ENCODE measurements at regions not wholly inside any gene's neighbourhood (a gene's known extent, or its start where the extent isn't known, plus 50 kb on each side); places are given as distances from the start of the nearest gene placed in this dataset.

- DNase-seq (ENCODE audit: low spot score), result no peak
Measured at GRCh38 chr2:18253686-18254197, 306.7 kb downstream of the RDH14 start.

GRCh38 chr2:18251486-18251885 lies 309.0 kb downstream of the RDH14 start:
- DNase-seq (ENCODE audit: low spot score), result no peak

GRCh38 chr2:18247282-18248110 lies 313.0 kb downstream of the RDH14 start:
- no peak for DNase-seq (ENCODE audit: low spot score)

GRCh38 chr2:18245375-18245774 lies 315.1 kb downstream of the RDH14 start:
- DNase-seq (ENCODE audit: low spot score), result no peak

- no peak for DNase-seq (ENCODE audit: low spot score)
Measured at GRCh38 chr2:18244845-18245244, 315.6 kb downstream of the RDH14 start.

- DNase-seq (ENCODE audit: low spot score), result no peak
Measured at GRCh38 chr2:18243816-18244215, 316.6 kb downstream of the RDH14 start.

GRCh38 chr2:18242716-18243115 lies 317.7 kb downstream of the RDH14 start:
- no peak for DNase-seq (ENCODE audit: low spot score)

- no peak for DNase-seq (ENCODE audit: low spot score)
Measured at GRCh38 chr2:18238209-18238608, 322.2 kb downstream of the RDH14 start.

GRCh38 chr2:18237298-18237697 lies 323.2 kb downstream of the RDH14 start:
- DNase-seq (ENCODE audit: low spot score), result no peak

- DNase-seq (ENCODE audit: low spot score), result peak; percentile 6
Measured at GRCh38 chr2:18232731-18233438, 327.6 kb downstream of the RDH14 start.

- DNase-seq (ENCODE audit: low spot score), result no peak
Measured at GRCh38 chr2:18230668-18231067, 329.8 kb downstream of the RDH14 start.

GRCh38 chr2:18219676-18220075 lies 340.8 kb downstream of the RDH14 start:
- no peak for DNase-seq (ENCODE audit: low spot score)

GRCh38 chr2:18218160-18218933 lies 339.9 kb downstream of the KCNS3 start:
- DNase-seq (ENCODE audit: low spot score), result no peak

- no peak for DNase-seq (ENCODE audit: low spot score)
Measured at GRCh38 chr2:18214936-18215335, 336.5 kb downstream of the KCNS3 start.

GRCh38 chr2:18213986-18214385 lies 335.5 kb downstream of the KCNS3 start:
- no peak for DNase-seq (ENCODE audit: low spot score)

GRCh38 chr2:18209934-18210639 lies 331.6 kb downstream of the KCNS3 start:
- DNase-seq (ENCODE audit: low spot score), result no peak

GRCh38 chr2:18208956-18209355 lies 330.5 kb downstream of the KCNS3 start:
- DNase-seq (ENCODE audit: low spot score), result no peak

GRCh38 chr2:18200771-18201170 lies 322.3 kb downstream of the KCNS3 start:
- DNase-seq (ENCODE audit: low spot score), result no peak

GRCh38 chr2:18198677-18199076 lies 320.2 kb downstream of the KCNS3 start:
- no peak for DNase-seq (ENCODE audit: low spot score)

GRCh38 chr2:18194161-18194560 lies 315.7 kb downstream of the KCNS3 start:
- DNase-seq (ENCODE audit: low spot score), result no peak

GRCh38 chr2:18186816-18187613 lies 308.5 kb downstream of the KCNS3 start:
- no peak for DNase-seq (ENCODE audit: low spot score)
